Pons (tissue), 1 donor: ENCODE measurements at regions not wholly inside any gene's neighbourhood (a gene's known extent, or its start where the extent isn't known, plus 50 kb on each side); places are given as distances from the start of the nearest gene placed in this dataset.
"Not testable (repeated sequence)": the region's sequence is repeated elsewhere in the genome, so short reads cannot be mapped to it uniquely, and the experiment has no call there.

Experiments used
- DNase-seq: peaks from one replicate; pipeline ENCODE4 v3.0.0-alpha.2; 2016; ENCODE audit warnings: low spot score

DNA sequence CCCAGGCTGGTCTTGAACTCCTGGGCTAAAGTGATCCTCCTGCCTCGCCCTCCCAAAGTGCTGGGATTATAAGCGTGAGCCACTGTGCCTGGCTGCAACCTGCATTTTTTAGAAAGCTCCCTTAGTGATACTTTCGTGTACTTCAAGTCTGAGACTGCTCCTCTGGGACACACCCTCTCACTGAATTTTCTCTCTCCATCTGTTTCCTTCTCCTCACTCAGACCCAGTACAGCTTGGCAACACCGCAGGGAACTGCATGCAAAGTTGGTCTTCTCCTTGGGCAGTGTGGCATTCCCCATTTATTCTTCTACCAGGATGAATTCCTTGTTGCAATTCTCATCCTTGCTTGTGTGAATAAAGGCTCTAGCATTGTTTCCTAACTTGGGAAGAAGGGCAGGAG lies 175.9 kb downstream of the LPIN1 start:
- peak; percentile 15 for DNase-seq

GRCh38 chr2:11923935-11924334 lies 177.5 kb downstream of the LPIN1 start:
- DNase-seq = no peak

DNA sequence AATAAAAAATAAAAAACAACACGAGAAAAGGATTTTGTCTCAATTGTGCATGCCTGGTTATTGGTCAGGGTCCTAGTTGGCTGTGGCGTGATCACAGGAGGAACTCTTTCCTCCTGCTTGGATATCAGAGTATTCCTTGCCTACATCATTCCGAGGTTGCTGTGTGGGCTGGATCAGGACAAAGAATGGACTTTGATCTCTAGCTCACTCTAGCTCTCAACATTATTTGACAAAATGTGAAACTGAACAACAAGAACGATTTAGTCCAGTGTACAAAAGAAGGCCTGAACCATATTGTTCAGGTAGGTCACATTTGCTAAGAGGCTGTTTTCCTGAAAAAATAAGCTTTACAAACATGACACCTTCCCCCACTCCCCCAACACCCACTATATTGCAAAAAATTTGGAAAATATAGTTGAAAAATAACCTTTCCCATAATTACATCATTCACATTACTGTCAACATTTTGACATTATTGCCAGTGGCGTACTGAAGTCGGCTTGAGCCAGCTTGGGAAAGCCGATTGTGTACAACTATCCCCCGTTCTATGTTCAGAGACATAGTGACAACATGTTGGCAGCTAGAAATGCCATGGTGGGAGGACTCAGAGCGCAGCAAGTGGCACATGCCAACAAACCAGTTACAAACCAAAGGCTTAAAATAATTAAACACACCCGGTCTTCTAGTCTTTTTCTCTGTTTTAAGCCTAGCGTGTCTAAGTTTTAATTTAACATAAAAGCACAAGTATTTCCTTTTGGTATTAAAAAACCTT lies 179.0 kb downstream of the LPIN1 start:
- DNase-seq = no peak

DNA sequence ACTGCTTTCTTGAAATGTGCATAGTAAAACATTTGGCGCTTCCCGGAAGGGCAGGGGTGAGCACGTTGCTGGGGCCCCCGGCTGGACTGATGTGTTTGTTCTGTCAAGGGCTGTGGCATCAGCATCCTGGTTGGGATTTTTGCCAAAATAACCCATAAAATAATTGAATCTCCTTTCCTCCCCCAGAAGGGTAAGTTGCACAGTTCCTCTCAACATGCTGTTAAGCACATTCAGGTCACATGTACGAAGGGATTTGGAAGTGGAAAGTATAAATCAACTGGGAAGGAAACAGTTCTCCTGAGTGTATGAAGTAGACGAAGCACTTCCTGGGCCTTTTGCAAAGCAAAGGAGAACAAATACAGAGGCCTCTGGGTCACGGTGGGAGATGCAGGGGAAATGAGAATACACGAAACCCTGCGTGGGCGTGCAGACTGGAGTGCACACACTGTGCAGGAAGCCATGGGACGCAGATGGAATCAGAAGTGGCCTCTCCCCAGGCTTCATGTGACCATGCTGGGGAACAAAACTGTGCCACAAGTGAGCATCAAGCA lies 183.9 kb downstream of the LPIN1 start:
- DNase-seq = peak; percentile 27

DNA sequence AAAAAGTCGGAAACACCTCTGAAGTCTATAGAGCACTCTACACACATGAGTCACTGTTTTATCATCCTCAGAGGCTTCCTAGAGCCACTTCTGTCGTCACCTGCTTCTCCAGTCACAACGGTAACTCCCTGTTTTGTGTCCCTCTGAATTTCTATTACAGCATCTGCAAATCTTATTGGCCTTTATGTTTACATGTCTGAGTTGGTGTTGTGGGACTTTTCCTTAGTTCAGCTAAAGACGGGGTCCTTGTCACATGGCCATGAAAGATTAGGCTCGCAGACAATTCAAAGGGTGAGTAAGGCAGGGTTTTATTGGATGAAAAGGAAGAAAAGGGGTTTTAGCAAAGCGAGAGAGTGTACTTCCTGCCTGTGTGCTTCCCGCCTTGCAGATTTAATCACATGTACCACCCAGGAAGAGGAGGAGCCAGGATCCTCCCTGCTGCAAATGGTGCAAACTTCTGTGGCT lies 185.6 kb downstream of the LPIN1 start:
- DNase-seq = no peak

- no peak for DNase-seq
These were observed 186.5 kb downstream of the LPIN1 start for GRCh38 chr2:11932962-11933361.

DNA sequence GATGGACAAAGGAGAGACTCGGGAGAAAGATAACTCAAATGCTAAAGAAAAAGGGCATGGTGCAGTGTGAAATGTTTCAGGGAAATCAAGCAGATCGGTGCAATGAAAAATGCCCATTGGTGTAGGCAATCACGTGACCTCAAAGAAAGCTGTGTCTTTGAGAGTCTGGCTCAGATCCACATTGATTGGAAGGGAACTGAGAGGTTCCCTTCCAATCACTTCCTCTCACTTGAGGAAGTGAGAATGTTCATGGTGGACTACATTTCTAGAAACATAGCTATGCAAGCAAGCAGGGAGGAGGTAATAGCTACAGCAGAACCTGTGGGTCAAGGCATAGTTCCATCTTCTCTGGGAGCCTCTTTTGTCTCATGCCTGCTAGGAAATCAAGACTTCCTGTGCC lies 187.4 kb downstream of the LPIN1 start:
- DNase-seq = no peak

GRCh38 chr2:11936761-11937160 lies 190.3 kb downstream of the LPIN1 start:
- DNase-seq = no peak

GRCh38 chr2:11938196-11938595 lies 191.8 kb downstream of the LPIN1 start:
- DNase-seq = no peak

DNA sequence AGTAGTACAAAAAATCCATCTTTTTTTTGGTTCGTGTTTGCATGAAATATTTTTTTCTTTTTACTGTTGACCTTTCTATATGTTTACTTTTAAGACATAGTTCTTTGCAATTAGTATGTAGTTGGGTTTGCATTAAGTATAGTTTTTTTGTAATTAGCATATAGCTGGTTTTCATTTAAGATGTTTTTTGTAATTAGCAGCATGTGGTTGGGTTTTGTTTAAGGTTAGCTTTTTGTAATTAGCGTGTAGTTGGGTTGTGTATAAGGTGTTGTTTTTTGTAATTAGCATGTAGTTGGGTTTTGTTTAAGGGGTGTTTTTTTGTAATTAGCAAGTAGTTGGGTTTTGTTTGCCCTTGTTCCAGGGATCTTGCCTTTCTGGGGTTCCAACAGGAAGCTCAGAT lies 193.1 kb downstream of the LPIN1 start:
- DNase-seq = no peak

DNA sequence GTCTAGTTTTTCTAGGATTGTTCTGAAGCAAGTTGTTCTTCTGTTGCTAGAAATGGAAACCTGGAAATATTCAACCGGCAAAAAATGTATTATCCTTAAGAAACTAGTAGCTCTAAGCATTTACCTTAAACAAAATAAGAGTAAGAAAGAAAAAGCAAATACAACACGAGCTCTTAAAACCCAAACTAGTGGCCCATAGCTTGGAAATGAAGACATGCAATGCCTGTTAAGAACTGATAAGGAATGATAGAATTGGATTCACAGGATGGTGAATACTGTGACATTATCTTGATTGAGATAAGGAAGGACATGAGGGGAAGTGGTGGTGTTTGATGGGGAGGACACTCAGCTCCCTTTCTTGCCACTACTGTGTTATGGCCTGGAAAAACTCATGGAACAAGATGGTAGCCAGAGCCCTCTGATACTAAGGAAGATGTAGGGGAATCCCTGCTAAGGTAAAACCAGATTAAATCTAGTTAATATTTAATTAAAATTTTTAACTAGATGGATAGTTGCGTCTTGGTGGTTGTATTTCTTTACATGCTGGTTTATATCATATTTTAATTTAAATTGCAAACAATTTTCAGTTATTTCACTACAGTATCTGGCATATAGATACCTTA lies 193.8 kb downstream of the LPIN1 start:
- DNase-seq = no peak

GRCh38 chr2:11940799-11941198 lies 194.4 kb downstream of the LPIN1 start:
- no peak for DNase-seq

- no peak for DNase-seq
These were observed 195.1 kb downstream of the LPIN1 start for GRCh38 chr2:11941201-11942177.

GRCh38 chr2:11942178-11942569 lies 195.7 kb downstream of the LPIN1 start:
- no peak for DNase-seq

GRCh38 chr2:11944311-11944710 lies 197.9 kb downstream of the LPIN1 start:
- DNase-seq = no peak

GRCh38 chr2:11945139-11946126 lies 199.0 kb downstream of the LPIN1 start:
- no peak for DNase-seq

DNA sequence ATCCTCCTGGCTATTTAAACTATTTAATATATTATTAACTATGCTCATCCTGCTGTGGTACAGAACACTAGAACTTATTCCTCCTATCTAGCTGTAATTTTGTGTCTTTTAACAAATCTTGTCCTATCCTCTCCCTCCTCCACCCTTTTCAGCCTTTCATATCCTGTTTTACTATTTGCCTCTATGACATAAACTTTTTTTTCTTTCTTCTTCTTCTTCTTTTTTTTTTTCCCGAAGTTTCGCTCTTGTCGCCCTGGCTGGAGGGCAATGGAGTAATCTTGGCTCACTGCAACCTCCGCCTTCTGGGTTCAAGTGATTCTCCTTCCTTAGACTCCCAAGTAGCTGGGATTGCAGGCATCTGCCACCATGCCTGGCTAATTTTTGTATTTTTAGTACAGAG lies 201.5 kb downstream of the LPIN1 start:
- DNase-seq = no peak

- no peak for DNase-seq
These were observed 203.5 kb downstream of the LPIN1 start for GRCh38 chr2:11949732-11950523.

DNA sequence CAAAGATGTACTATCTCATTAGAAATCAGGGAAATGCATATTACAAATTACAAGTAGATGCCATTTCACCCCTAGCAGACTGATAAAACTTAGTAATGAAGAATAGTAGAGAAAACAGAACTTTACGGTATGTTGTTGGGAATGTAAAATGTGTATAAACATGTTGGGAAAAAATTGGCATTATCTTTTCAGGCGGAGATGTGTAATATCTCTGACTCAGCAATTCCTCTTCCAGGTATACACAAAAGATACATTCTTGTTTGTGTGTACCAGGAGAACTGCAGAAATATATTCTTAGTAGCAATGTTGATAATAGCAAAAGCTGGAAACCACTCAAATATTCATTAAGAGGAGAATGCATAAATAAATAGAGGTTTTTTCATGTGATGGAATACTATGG lies 204.5 kb downstream of the LPIN1 start:
- no peak for DNase-seq

GRCh38 chr2:11951492-11951891 lies 205.1 kb downstream of the LPIN1 start:
- not testable (repeated sequence) for DNase-seq
